Gastroesophageal sphincter (tissue), 3 donors: ENCODE measurements at regions not wholly inside any gene's neighbourhood (a gene's known extent, or its start where the extent isn't known, plus 50 kb on each side); places are given as distances from the start of the nearest gene placed in this dataset.

Experiments
- POLR2A ChIP-seq, 2 donors: fragments of 450-650 bp; IDR thresholded peaks; one replicate each; pipeline ENCODE4 v1.6.1; 2017; ENCODE audit warnings: antibody characterized with exemption in 2 of 2, mild to moderate bottlenecking in 2 of 2, moderate library complexity in 1 of 2
- TF ChIP-seq, protein P1 (sequence below), 4 experiments: fragments of 200-600 bp in 2 of 4; fragments of 450-650 bp in 2 of 4; sonication (generic) in 1 of 4; IDR thresholded peaks; one replicate each; pipeline ENCODE4 v1.5.1; 2017 to 2019; ENCODE audit warnings: antibody characterized with exemption in 4 of 4, mild to moderate bottlenecking in 2 of 4, moderate library complexity in 2 of 4

DNA sequence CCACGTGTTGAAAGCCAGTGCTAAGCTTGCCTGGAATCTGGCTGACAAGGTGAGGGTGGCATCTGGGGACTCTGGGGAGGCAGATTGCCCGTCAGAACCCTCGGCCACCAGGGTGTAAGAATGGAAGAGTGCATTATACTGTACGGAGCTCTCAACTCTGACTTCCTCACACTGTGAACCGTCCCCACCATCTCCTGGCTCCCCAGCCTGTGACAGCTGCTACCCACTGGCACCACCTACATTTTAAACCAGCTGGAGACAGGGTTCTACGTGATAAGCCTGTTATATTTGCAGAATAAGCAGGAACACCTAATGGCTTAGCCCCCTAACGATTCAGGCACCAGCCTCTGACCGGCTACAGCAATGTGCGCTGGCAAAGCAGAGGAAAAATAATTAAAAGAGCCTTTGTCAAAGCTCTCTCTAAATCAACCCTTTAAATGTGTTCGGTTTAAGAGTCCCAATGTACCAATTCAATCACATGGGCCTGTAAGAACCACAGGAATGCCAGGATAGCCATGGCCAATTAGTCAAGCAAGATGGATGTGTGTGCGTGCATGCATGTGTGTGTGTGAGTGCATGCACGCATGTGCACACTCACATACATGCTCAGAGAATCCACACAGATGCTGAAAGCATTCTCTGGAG, 89.1 kb upstream of the TAB2 start:
- no peak for TF ChIP-seq POLR2A (IDR thresholded peaks at IDR 0.05)
- TF ChIP-seq, protein P1, sequence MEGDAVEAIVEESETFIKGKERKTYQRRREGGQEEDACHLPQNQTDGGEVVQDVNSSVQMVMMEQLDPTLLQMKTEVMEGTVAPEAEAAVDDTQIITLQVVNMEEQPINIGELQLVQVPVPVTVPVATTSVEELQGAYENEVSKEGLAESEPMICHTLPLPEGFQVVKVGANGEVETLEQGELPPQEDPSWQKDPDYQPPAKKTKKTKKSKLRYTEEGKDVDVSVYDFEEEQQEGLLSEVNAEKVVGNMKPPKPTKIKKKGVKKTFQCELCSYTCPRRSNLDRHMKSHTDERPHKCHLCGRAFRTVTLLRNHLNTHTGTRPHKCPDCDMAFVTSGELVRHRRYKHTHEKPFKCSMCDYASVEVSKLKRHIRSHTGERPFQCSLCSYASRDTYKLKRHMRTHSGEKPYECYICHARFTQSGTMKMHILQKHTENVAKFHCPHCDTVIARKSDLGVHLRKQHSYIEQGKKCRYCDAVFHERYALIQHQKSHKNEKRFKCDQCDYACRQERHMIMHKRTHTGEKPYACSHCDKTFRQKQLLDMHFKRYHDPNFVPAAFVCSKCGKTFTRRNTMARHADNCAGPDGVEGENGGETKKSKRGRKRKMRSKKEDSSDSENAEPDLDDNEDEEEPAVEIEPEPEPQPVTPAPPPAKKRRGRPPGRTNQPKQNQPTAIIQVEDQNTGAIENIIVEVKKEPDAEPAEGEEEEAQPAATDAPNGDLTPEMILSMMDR (IDR thresholded peaks at IDR 0.05) = no peak
